NCI-H2227 (cell line): ENCODE measurements at regions not wholly inside any gene's neighbourhood (a gene's known extent, or its start where the extent isn't known, plus 50 kb on each side); places are given as distances from the start of the nearest gene placed in this dataset.

ENCODE experiments used
- DNase-seq: peaks from one replicate; lab custom pipeline; 2025; ENCODE audit not compliant: unreplicated experiment; lab: John Stamatoyannopoulos, UW

DNA sequence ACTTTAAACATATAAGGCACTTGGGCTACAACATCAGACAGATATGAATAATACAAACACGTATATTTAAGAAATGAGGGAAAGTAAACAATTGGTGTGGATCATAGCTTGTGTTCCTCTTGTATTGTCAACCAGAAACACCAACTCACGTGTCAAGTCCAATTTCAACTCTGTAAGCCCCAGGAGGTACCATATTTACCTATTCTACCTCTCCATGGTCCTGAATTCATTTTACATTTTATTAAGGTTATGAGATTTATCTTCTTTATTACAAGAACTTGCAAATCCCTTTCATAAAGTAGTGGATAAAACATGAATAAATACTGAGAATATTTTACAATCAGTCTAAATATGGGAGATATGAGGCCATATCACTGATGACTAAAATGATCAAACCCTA, 501.6 kb downstream of the MAT2B start:
- DNase-seq: no peak

DNA sequence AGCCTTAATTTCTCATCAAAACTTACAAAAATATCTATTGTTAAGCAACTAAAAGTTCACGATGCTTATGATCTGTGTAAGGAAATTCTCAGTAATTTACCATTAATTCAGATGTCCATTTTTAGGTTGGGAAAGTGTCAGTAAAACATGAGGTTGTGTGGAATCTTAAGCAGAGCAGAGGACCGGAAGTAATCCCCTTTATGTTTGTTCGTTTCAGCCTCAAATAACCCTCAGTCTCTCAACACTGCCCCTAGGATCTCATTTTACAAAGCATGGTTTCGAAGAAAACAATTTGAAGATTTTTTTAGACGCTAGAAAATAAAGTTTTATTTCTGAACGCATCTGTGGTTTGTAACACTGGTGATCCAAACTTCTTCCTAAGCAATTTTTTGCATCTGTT, 504.2 kb downstream of the MAT2B start:
- no peak for DNase-seq

DNA sequence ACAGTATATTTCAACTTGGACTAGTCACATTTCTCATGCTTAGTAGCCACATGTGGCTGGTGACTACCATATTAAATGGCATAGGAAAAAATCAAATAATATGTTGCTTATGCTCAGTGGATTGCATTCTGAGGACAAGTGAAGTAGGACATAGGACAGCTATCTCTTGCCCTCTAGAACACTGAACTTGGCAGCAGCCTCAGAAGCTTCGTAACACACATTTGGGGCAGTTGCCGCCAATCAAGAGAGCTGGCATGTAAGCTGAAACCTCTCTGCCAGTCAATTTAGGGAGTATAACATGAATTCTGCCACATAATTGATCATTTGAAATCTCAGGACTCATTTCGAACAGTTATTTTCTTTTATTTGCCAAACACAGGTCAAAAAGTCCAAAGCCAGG, 505.5 kb downstream of the MAT2B start:
- no peak for DNase-seq

DNA sequence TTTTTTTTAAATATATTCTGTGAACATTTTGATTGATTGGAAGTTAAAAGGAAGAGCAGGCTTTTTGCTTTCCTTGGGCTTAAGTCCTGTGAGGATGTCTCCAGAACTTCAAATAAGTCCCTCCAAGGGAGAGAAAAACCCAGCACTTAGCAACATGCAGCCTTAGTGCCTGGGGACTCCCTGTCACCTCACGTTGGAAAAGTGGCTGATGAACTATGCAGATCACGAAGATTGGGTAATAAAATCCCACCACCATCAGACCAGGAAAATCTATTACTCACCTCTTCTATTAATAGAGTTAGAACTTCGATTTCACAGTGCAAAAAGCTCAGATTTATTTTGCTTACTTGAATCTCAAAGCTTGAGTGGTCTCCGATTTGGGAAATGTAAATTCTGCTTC, 507.0 kb downstream of the MAT2B start:
- DNase-seq: no peak

DNA sequence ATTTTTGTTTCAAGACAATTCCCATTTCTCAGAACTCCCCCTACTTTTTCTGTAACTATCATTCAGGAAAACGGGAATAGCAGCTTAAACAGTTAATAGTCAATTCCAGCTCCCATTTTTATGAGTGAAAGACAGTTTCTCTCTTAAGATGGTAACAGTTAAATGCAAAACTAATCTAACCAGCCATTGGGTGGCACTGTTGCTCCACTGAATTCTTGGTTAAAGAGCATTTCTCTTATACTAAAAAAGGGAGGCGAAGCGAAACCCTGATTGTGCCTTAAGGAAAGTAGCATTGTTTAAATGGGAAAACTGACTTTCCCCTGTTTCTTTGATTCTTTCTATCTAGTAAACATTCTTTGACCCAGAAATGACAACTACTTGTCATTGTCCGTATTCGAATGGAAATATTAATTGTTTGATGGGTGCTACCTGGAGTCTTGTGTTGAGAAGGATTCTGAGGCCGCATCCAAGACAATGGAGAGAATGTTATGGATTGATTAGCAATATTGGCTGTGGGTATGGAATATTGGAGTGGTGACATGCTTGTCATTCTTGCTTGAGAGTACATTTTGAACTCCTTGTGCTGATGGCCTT, 507.8 kb downstream of the MAT2B start:
- peak; percentile 65 for DNase-seq

DNA sequence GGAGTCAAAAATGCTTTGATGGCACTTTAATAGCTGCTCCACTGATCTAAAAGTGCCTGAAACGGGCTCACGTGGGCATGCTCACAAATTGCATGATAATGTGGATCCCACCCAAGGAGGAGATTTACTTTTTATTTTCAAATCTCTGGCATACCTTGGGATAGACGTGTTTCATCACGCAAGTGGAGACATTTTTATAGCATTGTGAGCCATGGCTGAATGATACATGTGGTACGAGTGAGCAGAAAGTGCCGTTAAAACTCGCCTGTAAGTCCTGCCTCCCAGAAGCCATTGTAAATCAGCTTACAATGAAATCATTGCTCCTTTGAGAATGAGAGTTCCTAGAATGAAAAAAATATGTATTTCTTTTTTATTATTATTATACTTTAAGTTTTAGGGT, 514.7 kb downstream of the MAT2B start:
- no peak for DNase-seq

DNA sequence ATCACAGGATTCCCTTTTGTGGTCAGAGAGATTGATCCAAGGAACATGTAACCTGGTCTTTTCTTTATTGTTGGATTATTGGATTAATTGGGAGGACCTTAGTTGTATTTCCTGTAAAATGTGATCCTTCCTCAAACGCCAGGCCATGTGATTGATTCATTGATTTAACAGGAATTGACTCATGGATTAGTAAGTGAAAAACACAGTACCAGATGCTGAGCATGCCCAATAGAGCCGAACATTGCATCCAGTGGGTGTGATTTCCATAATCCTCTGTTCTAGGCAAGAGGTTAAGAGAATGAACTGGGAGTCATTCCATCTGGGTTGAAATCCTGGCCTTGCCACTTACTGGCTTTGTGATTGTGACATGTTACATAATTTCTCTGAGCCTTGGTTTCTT, 522.3 kb downstream of the MAT2B start:
- no peak for DNase-seq

DNA sequence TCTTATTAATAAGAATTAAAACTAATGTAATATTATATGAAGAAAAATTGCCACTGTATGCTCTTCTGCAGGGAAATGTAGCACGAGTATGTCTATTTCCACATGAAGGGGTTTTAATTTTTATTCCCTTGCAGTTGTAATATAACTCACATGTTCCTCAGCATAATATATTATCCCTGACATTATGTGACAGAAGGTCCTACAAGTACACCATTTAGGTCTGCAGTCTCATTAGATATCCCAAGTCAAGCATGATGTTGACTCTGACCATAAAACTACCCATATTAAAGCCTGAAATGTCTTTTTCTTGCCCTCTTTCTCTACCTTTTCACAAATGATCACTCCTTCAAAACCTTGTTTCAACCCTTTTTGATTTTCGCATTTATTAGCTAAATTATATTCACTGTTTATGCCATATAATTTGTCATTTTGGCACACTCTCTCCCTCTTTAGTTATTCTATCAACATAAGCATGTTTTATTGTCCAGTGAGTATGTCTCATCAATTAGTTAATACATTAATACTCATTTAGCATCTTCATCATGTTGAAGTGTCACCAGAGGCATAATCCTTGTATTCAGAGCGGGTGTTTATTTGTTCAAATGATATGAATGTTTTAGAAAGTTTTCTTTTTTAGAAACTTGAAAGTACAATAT, 532.8 kb downstream of the MAT2B start:
- no peak for DNase-seq

DNA sequence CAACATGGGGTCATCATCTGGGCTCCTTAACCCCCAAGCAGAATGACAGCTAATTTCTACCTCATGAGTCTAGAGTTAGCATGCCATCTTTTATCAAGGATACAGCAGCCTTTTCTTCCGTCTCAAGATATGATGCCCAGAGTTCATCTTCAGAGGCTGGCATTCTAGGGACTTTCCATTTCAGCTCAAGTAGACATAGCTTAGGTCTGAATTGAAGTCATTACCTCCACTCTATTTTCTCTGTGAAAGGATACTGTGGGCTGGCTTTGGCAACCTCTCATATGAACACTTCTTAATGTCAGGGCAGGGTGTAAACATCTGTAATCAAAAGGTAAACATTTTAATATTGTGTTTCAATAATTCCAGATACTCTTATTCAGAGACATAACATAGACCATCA, 535.7 kb downstream of the MAT2B start:
- DNase-seq: no peak

DNA sequence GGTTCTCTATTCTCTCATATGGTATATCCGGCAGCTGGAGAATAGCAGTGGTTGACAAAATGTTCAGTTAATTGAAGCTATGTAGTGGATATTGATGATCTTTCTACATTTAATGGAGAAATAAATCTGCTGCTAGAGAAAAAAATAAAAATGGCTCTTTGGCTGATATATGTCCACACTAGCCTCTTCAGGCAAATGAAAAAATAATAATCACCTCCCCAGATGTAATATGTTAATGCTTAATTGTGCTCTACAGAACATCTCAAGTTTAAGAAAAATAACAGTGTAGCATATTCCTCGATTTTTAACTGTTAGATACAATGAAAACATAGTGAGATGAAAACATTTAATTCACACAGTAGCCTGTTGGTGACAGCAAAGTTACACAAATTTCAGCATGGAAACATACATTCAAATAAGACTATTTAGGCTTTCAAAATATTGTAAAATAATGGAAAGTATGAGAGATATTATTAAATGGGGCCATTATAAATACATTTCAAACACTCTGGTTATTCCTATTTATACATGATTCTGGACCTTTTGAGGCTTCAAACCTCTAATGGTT, 543.0 kb downstream of the MAT2B start:
- no peak for DNase-seq

DNA sequence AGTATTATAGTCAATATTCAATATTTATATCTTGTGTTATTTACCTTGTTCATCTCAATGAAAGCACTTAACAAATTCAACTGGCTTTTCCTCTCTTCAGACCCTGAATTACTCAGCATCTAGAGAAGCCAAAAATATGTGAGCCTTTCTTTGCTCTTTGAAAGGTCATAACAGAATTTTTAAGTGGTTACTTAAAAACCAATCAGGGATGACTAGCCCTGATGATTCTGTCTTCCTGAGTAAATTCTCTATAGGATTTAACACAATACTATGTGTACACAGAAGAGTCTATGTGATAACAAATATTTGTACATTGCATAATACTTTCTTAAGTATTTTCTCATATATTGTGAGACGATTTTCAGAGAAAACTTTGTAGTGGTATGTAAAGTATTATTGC, 546.3 kb downstream of the MAT2B start:
- no peak for DNase-seq

DNA sequence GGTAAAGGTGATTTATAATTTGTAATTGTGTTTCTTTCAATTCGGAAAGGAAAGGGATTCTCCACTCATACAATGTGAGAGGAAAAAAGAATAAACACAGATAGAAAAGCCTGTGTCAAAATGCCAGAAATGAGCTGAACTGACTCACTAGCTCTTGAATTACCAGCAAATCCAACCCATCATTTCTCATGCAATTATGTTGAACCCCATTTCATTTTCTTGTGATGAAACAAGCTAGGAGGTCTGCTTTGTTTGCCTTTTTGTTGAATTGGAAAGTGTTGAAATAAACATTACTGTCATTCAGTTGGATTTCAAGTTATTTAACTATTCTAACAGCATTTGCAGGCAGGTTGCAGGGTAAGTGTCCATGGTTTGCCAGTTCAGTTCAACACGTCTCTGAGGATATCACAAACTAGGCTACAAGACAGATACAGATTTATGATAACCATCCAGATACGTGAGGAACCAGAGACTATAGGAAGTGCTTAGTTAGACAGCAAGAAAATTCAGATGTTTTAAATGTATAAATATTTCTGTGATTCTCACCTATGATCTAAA, 547.2 kb downstream of the MAT2B start:
- no peak for DNase-seq

DNA sequence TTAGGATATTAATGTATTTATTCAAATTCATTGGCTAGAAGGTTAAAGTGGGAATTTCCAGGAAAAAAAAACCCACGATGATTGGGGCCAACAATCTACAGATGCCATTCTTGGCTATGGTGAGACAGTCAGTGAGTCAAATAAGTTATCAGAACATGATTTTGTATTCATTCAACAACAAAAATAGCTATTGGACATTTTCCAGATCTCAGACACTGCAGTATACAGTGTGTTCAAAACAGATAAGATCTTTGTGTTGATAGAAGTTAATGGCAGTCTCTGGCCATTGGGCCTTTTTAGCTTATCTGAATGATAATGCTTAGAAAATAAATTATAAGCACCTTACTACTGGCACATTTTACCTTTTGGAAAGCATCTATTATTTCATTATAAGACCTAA, 547.7 kb downstream of the MAT2B start:
- DNase-seq: no peak

DNA sequence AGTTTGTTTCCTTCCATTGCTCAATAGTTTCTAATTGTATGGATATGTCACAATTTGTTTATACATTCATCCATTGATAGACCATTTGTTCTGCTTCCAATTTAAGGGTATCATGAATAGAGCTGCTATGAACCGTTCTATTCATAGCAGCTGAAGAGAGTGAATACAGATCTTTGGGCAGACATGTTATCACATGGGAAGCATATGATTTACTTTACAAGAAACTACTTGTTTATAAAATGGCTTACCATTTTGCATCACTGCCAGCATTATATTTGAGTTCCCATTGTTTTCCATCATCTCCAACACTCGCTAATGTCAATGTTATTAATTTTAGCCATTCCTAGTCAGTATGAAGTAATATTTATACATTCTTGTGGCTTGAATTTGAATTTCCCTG, 549.0 kb downstream of the MAT2B start:
- no peak for DNase-seq

DNA sequence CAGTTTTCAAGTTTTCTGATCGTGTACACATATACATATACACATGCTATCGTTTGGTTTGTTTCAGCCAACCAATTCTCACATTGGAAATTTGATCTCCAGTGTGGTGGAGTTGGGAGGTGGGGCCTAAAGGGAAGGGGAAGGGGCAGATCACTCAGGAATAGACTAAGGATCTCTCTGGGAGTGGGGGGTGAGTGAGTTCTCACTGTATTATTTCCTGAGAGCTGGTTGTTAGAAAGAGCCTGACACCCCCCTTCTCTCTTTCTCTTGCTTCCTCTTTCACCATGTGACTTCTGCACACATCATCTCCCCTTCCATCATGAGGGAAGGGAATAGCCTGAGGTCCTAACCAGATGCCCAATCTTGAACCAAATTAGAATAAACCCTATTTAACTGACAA, 551.7 kb downstream of the MAT2B start:
- DNase-seq: no peak

DNA sequence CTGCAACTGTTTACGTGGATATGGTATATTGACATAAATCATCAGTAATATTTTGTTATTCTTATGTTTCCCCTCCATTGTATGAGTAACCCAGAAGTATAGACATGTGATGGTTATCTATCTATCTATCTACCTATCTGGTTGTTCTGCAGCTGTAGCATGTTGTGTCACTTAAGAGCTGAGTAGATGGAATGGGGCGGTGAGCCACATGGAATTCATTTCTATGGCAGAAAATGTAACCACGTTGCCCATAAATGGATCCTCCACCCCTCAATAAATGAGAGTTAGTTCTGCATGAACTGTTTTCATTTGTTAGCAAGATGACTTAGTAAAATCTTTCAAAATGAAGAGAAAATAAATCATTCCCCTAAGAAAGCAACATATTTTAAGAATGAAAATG, 553.2 kb downstream of the MAT2B start:
- no peak for DNase-seq

DNA sequence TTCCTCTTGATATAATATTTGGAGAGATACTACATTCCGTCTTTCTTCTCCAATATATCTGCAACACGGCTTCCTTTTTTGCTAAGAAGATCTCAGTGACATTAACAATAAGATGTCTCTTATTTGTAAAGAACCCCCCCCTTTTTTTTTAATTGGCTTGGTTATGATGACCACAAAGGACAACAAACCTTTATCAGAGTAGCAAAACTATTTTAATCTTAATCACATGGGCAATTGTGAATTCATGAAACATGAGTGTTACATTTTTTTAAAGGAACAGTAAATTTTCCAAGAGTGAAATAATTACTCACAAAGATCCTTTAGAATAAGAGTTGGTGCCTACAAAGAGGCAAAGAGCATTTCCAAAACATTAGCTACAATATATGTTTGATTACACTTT, 554.1 kb downstream of the MAT2B start:
- no peak for DNase-seq

DNA sequence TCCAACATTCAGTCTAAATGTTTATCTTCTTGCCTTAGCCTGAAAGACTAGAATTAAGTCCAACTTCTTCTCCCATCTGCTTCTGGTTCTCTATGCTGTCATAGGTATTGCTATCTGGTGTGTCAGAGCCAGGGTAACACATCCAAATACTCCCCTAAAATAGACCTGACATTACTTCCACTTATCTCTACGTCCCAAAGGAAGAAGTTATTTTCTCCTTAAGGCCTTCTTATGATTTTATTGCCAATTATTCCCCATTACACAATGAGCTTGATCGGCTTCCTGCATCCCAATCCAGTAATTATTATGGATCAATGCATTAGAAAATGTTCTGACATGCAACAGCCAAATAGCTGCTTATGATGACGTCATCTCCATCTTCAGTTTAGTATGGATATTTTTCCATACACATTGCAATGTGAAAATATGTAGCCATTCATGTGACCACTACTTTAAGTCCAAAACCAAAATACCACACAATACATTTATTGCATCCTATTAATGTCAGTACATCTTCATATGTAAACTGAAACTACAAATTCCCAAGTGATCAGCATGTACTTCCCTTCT, 555.5 kb downstream of the MAT2B start:
- DNase-seq: no peak

DNA sequence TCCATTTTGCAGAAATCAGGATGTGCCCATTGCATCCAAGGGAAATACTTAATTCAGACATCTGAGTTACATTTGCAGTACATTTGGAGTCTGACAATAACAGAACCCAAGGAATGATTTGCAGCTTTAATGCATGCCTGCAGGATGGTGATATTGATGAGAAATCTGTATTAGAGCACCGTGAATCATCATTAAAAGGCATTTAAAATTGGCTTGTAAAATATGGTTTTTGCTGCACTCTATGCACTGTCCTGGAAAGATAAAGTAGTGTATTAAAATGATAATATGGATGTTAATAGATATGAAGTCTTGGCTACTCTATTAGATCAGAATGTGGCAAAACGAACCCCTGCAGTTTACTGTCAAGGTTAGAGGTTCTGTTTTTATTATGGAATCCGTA, 556.9 kb downstream of the MAT2B start:
- DNase-seq: no peak

DNA sequence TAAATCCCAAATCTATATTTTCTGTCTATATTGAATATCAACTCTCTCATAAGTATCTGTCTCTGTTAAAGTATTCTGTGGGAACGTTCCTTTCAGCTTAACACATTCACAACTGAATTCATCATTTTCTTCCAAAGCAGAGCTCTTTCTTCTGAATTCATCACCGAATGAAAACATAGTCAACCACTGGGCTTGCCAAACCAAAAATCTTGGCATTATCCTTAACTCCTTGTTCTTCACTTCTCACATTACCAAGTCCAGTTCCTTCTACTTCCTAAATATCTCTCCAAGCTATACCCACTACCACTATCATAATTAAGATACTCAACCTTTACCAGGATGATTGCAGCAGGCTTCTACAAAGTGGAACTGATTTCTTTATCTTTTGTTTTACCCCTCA, 559.8 kb downstream of the MAT2B start:
- DNase-seq: no peak

DNA sequence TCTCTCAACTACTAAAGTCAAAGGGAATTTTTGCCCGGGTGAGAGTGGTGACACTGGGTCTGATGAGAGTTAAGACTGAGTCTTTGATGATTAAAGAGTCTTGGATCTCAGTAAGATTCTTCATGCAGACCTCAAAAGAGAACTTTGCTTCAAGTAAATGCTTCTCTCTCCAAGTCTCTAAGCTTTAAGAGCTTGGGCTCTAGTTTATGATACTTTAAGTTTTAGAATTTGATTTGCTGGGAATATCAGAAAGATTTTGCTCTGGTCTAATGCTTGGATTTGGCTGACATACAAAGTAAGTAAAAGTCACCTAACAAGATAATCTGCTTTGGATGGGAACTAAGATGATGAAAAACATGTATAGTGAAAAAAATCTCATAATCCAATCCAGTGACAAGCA, 566.3 kb downstream of the MAT2B start:
- no peak for DNase-seq

DNA sequence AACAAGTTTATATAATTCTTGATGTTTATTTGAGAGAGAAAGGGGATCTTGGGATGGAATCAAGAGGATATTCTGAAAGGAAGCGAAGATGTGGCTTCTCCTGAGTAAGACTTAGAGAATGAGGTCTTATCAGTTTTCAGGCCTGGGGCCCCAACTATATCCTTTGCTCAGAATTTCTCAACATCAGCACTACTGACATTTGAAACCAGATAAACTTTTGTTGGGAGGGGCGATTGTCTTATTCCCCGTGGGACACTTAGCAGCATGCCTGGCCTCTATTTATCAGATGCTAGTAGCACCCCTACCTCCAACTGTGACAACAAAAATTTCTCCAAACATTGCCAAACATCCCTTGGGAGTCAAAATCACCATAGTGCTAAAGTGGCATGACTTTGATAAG, 567.7 kb downstream of the MAT2B start:
- no peak for DNase-seq
